Left renal cortex interstitium (tissue), 4 donors: ENCODE measurements at regions not wholly inside any gene's neighbourhood (a gene's known extent, or its start where the extent isn't known, plus 50 kb on each side); places are given as distances from the start of the nearest gene placed in this dataset.

Source experiments
- DNase-seq, 4 donors: peaks; one replicate each; pipeline ENCODE4 v3.0.0-alpha.2; 2013; ENCODE audit warnings: low read depth in 4 of 4, low spot score in 2 of 4, missing footprints in 1 of 4

GRCh38 chr6:14930366-14930989 lies 315.4 kb upstream of the JARID2 start:
- no peak for DNase-seq

- no peak for DNase-seq
These were observed 313.2 kb upstream of the JARID2 start for GRCh38 chr6:14932485-14933182.

- DNase-seq = no peak
These were observed 312.7 kb upstream of the JARID2 start for GRCh38 chr6:14933183-14933544.

- no peak for DNase-seq
These were observed 311.9 kb upstream of the JARID2 start for GRCh38 chr6:14934013-14934412.

- no peak for DNase-seq
These were observed 311.0 kb upstream of the JARID2 start for GRCh38 chr6:14934844-14935243.

- DNase-seq = no peak
These were observed 309.0 kb upstream of the JARID2 start for GRCh38 chr6:14936861-14937260.

GRCh38 chr6:14943116-14943515 lies 302.8 kb upstream of the JARID2 start:
- DNase-seq = no peak

GRCh38 chr6:14944593-14944992 lies 301.3 kb upstream of the JARID2 start:
- DNase-seq = no peak

GRCh38 chr6:14945461-14946185 lies 300.2 kb upstream of the JARID2 start:
- no peak for DNase-seq

- DNase-seq = no peak
These were observed 299.1 kb upstream of the JARID2 start for GRCh38 chr6:14946753-14947152.

- no peak for DNase-seq
These were observed 297.2 kb upstream of the JARID2 start for GRCh38 chr6:14948586-14949245.

GRCh38 chr6:14950103-14950969 lies 295.5 kb upstream of the JARID2 start:
- DNase-seq = no peak

GRCh38 chr6:14950970-14951276 lies 294.9 kb upstream of the JARID2 start:
- no peak for DNase-seq

GRCh38 chr6:14951704-14952103 lies 294.2 kb upstream of the JARID2 start:
- no peak for DNase-seq

GRCh38 chr6:14953836-14954235 lies 292.0 kb upstream of the JARID2 start:
- DNase-seq = no peak

GRCh38 chr6:14957355-14958059 lies 288.4 kb upstream of the JARID2 start:
- no peak for DNase-seq

GRCh38 chr6:14959324-14959885 lies 286.5 kb upstream of the JARID2 start:
- no peak for DNase-seq

GRCh38 chr6:14964556-14965270 lies 281.2 kb upstream of the JARID2 start:
- DNase-seq = no peak

- no peak for DNase-seq
These were observed 280.3 kb upstream of the JARID2 start for GRCh38 chr6:14965424-14966075.
